ENCODE measurements at regions not wholly inside any gene's neighbourhood (a gene's known extent, or its start where the extent isn't known, plus 50 kb on each side); places are given as distances from the start of the nearest gene placed in this dataset.

DNA sequence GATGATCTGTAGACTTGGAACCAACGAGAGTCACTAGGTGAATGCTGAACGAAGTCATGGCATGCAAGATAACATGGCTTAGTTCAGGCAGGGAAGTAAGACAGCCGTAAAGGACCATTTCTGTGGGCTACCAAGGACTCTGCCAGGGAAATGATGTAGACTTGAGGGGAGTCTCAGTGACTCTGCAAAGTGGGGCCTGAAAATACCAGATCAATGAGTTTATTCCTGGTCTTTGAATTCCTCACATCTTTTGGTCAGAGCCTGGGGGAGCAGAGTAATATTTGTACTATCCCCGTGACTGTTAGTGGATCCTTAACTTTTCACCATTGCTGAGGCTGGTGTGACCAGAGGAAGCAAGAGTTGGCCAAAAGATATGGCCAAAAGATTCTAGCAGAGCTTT, 60.7 kb upstream of the INHBA start:
- H3K4me1 ChIP-seq (ENCODE audit: control insufficient read depth, extremely low read depth, insufficient read depth, low read length): no peaks in the 10 kb centered on the region
- no peak overlapping the region for H2AFZ ChIP-seq (ENCODE audit: low read length)
- no peaks in the 10 kb centered on the region for H3K79me2 ChIP-seq (ENCODE audit: control insufficient read depth, insufficient read depth, low read length)
- H3K27me3 ChIP-seq (ENCODE audit: control insufficient read depth, insufficient read depth, low read length): no peaks in the 10 kb centered on the region
- no peak overlapping the region for H3K27ac ChIP-seq (ENCODE audit: insufficient read depth, low read length)
- no peaks in the 10 kb centered on the region for H4K20me1 ChIP-seq (ENCODE audit: control insufficient read depth, extremely low read depth, insufficient read depth, low read length)
- H3K36me3 ChIP-seq (ENCODE audit: control insufficient read depth, insufficient read depth, low read length): no peaks in the 10 kb centered on the region
- no peak overlapping the region for H3K4me2 ChIP-seq (ENCODE audit: extremely low read depth, insufficient read depth, low read length)
- H3K9me3 ChIP-seq (ENCODE audit: control insufficient read depth, insufficient read depth, low read depth, low read length): no peaks in the 10 kb centered on the region
- DNase-seq (ENCODE audit: low read depth in 2 of 2): peak in 1 of 2 donors; percentile 52
- H3K9ac ChIP-seq (ENCODE audit: insufficient read depth, low read length): no peak overlapping the region
- H3K4me3 ChIP-seq (replicated peaks in 1 of 4; ENCODE audit: control extremely low read depth in 1 of 4, insufficient read depth in 1 of 4, low read depth in 3 of 4, low read length in 4 of 4): no peak overlapping the region
- TF ChIP-seq, protein P1, sequence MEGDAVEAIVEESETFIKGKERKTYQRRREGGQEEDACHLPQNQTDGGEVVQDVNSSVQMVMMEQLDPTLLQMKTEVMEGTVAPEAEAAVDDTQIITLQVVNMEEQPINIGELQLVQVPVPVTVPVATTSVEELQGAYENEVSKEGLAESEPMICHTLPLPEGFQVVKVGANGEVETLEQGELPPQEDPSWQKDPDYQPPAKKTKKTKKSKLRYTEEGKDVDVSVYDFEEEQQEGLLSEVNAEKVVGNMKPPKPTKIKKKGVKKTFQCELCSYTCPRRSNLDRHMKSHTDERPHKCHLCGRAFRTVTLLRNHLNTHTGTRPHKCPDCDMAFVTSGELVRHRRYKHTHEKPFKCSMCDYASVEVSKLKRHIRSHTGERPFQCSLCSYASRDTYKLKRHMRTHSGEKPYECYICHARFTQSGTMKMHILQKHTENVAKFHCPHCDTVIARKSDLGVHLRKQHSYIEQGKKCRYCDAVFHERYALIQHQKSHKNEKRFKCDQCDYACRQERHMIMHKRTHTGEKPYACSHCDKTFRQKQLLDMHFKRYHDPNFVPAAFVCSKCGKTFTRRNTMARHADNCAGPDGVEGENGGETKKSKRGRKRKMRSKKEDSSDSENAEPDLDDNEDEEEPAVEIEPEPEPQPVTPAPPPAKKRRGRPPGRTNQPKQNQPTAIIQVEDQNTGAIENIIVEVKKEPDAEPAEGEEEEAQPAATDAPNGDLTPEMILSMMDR (conservative IDR thresholded peaks at IDR 0.05 in 1 of 2, IDR thresholded peaks at IDR 0.05 in 1 of 2; ENCODE audit: low read depth in 1 of 2, low read length in 2 of 2): no peak
- TF ChIP-seq EZH2 (IDR thresholded peaks at IDR 0.05; ENCODE audit: low read length, missing control alignments): no peak

DNA sequence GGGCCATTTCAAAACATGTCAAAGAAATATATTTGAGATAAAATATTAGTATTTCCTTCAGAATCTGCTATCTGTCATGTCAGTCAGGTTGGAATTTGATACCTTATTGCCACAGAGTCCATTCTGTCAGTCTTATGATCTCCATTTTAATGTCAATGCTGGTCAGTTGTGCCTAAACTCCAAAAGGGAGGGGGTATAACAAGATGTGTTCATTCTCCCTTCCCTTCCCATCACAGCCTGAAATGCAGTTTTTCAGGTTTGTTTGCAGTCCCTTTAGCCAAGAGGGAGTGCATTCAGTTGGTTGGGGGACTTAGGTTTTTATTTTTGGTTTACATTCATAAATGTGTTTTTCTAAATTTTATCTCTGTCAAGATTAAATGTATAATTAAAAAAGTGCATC, 59.8 kb upstream of the INHBA start:
- TF ChIP-seq EZH2 (IDR thresholded peaks at IDR 0.05; ENCODE audit: low read length, missing control alignments): no peak
- TF ChIP-seq, protein P1 (conservative IDR thresholded peaks at IDR 0.05 in 1 of 2, IDR thresholded peaks at IDR 0.05 in 1 of 2; ENCODE audit: low read depth in 1 of 2, low read length in 2 of 2): no peak
- Histone ChIP-seq H2AFZ (ENCODE audit: low read length) (no peak overlapping the region), H3K27ac (ENCODE audit: insufficient read depth, low read length) (no peak overlapping the region)

DNA sequence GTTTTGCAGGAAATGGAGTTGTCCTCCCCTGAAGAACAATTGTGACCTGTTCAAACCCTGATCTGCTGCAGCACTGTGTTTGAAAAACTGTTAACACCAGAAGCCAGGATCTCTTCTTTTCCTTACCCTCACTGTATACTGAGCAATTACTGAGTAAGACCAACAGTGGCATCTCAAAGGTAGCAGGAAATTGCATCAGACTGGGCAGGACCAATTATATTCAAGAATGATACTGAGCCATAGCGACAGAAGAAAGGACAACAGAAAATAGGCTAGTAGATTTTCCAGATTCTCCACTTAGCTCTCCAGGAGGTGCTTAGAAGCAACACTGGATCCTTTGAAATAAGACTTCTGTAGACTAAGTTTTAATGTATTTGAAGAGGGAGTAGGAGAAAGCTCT, 57.4 kb upstream of the INHBA start:
- H3K9me3 ChIP-seq (ENCODE audit: control insufficient read depth, insufficient read depth, low read depth, low read length): no peaks in the 10 kb centered on the region
- H2AFZ ChIP-seq (ENCODE audit: low read length): no peak overlapping the region

More for the DNA sequence above, 59.8 kb upstream of the INHBA start:
- Histone ChIP-seq H3K9me3 (ENCODE audit: control insufficient read depth, insufficient read depth, low read depth, low read length) (no peaks in the 10 kb centered on the region), H3K9ac (ENCODE audit: insufficient read depth, low read length) (no peak overlapping the region), H3K36me3 (ENCODE audit: control insufficient read depth, insufficient read depth, low read length) (no peaks in the 10 kb centered on the region), H3K4me1 (ENCODE audit: control insufficient read depth, extremely low read depth, insufficient read depth, low read length) (no peaks in the 10 kb centered on the region), H4K20me1 (ENCODE audit: control insufficient read depth, extremely low read depth, insufficient read depth, low read length) (no peaks in the 10 kb centered on the region), H3K79me2 (ENCODE audit: control insufficient read depth, insufficient read depth, low read length) (no peaks in the 10 kb centered on the region), H3K27me3 (ENCODE audit: control insufficient read depth, insufficient read depth, low read length) (no peaks in the 10 kb centered on the region), H3K4me2 (ENCODE audit: extremely low read depth, insufficient read depth, low read length) (no peak overlapping the region), H3K4me3 (replicated peaks in 1 of 4; ENCODE audit: control extremely low read depth in 1 of 4, insufficient read depth in 1 of 4, low read depth in 3 of 4, low read length in 4 of 4) (no peak overlapping the region)
- DNase-seq (ENCODE audit: low read depth in 2 of 2): no peak

More for the DNA sequence above, 57.4 kb upstream of the INHBA start:
- Histone ChIP-seq H3K4me1 (ENCODE audit: control insufficient read depth, extremely low read depth, insufficient read depth, low read length) (no peaks in the 10 kb centered on the region), H3K79me2 (ENCODE audit: control insufficient read depth, insufficient read depth, low read length) (no peaks in the 10 kb centered on the region), H3K27me3 (ENCODE audit: control insufficient read depth, insufficient read depth, low read length) (no peaks in the 10 kb centered on the region), H3K4me2 (ENCODE audit: extremely low read depth, insufficient read depth, low read length) (no peak overlapping the region), H3K9ac (ENCODE audit: insufficient read depth, low read length) (no peak overlapping the region), H3K27ac (ENCODE audit: insufficient read depth, low read length) (no peak overlapping the region), H4K20me1 (ENCODE audit: control insufficient read depth, extremely low read depth, insufficient read depth, low read length) (no peaks in the 10 kb centered on the region), H3K36me3 (ENCODE audit: control insufficient read depth, insufficient read depth, low read length) (no peaks in the 10 kb centered on the region), H3K4me3 (replicated peaks in 1 of 4; ENCODE audit: control extremely low read depth in 1 of 4, insufficient read depth in 1 of 4, low read depth in 3 of 4, low read length in 4 of 4) (no peak overlapping the region)
- no peak for DNase-seq (ENCODE audit: low read depth in 2 of 2)
- TF ChIP-seq, protein P1 (conservative IDR thresholded peaks at IDR 0.05 in 1 of 2, IDR thresholded peaks at IDR 0.05 in 1 of 2; ENCODE audit: low read depth in 1 of 2, low read length in 2 of 2): no peak
- no peak for TF ChIP-seq EZH2 (IDR thresholded peaks at IDR 0.05; ENCODE audit: low read length, missing control alignments)

Measured in fibroblast of lung (primary cell).